ENCODE measurements at regions not wholly inside any gene's neighbourhood (a gene's known extent, or its start where the extent isn't known, plus 50 kb on each side); places are given as distances from the start of the nearest gene placed in this dataset.

DNA sequence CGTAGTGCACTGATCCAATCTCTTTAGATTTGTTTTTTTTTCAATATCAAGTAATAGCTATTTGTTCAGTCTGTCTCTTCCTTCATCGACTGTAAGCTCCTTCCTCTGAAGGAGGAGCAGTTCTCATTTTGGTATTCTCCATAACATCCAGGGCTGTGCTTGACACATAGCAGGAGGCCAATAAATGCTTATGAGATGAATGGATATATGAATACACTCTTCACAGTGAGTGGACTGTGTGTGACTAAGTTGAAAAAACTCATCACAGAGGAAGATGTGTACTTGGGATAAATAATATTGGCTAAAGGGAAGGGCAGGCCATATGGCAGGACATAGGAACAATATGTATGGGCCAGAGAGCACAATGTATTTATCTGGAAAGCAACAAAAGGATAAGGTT is 205.3 kb upstream of the PRICKLE1 start:
- TF ChIP-seq, protein P1, sequence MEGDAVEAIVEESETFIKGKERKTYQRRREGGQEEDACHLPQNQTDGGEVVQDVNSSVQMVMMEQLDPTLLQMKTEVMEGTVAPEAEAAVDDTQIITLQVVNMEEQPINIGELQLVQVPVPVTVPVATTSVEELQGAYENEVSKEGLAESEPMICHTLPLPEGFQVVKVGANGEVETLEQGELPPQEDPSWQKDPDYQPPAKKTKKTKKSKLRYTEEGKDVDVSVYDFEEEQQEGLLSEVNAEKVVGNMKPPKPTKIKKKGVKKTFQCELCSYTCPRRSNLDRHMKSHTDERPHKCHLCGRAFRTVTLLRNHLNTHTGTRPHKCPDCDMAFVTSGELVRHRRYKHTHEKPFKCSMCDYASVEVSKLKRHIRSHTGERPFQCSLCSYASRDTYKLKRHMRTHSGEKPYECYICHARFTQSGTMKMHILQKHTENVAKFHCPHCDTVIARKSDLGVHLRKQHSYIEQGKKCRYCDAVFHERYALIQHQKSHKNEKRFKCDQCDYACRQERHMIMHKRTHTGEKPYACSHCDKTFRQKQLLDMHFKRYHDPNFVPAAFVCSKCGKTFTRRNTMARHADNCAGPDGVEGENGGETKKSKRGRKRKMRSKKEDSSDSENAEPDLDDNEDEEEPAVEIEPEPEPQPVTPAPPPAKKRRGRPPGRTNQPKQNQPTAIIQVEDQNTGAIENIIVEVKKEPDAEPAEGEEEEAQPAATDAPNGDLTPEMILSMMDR (IDR thresholded peaks at IDR 0.05): no peak
- TF ChIP-seq POLR2A (IDR thresholded peaks at IDR 0.05): no peak

Measured in adrenal gland (tissue), 5 donors.